ENCODE measurements at regions not wholly inside any gene's neighbourhood (a gene's known extent, or its start where the extent isn't known, plus 50 kb on each side); places are given as distances from the start of the nearest gene placed in this dataset.

DNA sequence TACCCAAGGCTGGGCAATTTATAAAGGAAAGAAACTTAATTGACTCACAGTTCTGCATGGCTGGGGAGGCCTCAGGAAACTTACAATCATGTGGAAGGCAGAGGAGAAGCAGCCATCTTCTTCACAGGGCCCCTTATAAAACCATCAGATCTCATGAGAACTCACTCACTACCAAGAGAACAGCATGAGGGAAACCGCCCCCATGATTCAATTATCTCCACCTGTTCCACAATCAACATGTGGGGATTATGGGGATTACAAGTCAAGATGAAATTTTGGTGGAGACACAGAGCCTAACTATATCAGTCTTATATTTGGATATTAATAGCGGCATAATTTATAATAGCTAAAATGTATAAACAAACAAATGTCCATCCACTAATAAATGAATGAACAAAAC lies 1123.7 kb upstream of the NCAM2 start:
- no peak for DNase-seq

DNA sequence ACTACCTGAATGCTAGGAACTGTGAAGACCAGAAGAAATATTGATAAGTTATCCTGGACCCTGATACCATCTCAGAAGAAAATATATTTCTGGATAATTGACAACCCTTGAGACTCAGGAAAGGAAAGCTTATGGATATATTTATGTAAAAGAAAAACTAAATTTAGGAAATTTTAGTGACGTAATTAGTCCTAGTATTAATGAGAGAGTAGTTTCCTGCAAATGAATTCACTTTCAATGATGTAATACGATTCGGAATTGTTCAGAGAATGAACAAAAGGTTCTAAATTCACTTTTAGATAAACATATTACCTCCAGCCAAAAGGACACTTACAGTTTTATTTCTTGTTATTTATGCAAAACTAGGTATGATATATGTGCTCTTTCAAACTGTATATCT lies 1120.1 kb upstream of the NCAM2 start:
- DNase-seq = no peak

DNA sequence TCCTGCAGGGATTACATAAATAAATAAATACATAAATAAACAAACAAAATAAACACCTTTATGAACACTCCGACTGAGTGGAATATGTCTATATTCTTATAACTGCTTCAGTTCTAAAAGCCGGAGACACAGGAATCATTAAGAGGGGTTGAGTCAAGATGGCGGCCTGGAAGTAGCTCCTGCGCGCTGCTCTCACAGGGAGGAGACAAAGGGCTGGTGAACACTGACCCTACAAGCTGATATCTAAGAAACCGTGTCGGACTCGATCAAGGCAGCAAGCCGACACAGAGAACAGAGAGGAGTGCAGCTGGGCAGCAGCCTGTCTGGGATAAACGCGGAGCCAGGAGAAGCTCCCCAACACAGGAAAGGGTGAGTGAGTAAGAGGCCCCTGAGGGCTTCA lies 1098.6 kb upstream of the NCAM2 start:
- DNase-seq = no peak

DNA sequence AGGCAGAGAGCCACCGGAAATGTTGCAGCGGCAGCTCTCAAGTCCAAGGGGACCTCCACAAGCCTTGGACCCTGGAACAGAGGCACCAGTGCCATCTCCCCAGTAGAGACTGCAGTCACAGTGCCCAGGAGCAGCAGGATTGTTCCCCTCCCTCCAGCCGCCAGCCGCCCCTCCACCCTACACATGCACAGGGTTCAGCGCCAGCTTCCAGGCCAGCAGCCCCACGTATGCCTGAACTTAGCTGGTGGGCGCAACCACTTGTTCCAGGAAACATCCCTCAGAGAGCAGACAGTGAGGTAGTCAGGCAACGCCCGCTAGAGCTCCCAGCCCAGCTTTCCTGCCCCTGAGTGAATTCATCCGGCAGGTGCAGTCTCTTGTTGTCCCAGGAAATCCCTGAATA lies 1098.1 kb upstream of the NCAM2 start:
- DNase-seq = no peak

DNA sequence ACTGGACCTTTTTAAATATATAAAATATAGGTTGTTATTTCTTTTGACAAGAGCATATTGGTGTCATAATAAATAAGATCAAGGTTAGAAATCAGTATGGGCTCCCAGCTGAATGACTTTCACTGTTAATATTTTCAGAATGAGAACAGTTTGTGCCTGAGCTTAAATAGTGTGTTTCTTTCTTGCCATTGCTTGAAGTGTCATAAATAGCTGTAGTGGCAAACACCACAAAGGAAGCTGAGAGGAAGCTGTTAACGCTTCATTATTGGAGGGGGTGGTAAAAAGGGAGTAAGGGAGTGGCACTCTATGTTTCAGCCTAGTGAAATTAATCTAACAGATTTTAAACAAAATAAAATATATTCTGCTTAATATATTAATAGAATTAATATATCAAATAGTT lies 1089.8 kb upstream of the NCAM2 start:
- no peak for DNase-seq

DNA sequence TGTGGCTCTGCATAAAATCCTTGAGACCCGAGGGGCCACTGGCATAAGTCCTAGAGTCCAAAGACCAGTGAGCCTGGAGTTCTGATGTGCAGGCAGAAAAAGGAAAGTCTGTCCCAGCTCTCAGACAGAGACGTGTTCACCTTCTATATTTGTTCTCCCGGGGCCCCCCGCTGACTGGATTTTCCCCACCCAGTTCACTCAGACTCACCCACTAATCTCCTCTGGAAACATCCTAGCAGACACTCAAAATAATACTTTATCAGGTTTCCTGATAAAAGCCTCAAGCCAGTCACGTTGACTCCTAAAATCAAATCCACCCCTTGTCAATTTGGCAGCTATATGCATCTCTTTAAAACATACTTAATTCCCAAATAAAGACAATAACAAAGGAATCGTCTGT lies 1084.2 kb upstream of the NCAM2 start:
- no peak for DNase-seq

DNA sequence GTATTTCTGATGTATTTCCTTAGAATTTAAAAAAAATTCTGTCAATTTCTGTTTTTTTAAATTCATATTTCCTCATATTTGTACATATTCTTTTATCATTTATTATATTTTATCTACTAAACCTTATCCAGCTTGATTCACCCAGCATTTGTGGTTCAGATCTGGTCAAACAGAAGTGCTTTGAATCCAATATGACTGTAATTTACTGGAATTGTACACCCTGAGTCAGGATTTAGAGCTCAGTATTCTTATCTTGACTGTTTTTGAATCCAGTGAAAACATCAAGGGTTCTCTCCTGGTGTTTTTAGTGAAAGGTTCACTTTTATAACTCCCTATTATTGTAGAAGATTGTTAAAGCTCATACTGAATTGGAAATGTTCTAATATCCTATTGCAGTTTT lies 1077.0 kb upstream of the NCAM2 start:
- no peak for DNase-seq

DNA sequence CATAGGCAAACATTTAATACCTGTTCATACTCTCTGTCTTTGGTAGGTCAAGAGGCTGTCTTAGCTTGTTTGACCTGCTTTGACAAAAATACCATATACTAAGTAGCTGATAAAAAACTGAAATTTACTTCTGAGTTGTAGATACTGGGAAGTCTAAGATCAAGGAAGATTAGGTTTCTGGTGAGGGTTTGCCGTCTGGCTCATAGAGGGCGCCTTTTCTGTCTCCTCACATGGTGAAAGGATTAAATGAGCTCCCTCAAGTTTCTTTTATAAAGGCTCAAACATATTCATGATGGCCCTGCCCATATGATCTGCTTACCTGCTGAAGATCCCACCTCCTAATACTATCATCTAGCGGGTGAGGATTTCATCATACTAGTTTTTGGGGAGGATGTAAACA lies 1076.1 kb upstream of the NCAM2 start:
- no peak for DNase-seq

DNA sequence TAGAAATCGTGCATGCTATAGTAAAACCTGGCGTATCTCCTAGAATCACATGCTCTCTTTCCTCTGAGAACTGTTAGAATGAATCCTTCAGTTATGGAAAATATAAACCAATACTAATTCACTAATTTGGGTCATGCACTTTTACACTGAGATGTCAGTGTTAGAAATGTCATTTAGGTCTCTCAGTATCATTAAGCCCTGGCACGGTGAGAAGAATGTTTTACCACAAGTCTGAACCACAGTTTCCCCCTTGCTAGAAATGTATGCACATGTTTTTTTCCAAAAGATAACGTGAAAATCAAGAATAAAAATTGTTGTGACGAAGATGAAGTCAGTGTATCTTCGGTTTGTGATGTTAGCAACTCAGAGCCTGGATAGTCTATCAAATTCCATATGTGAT lies 1062.7 kb upstream of the NCAM2 start:
- DNase-seq = no peak

DNA sequence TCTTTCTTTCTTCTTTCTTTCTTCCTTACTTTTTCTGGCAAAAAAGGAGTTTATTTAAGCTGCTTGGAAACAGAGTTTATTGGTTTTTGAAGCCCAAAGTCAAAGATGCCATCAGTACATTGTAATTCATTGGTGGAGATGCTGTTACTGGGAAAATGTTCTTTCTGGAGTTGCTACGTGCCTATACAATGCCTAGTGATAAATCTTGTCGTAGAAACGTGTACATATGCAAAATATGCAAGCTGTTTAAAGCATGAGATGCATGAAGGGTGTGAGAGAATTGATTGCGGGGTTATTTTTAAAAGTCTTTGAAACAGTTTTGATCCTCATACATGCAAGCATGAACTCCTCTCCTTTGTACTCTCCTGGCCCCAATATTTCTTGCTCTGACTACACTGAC lies 1060.6 kb upstream of the NCAM2 start:
- DNase-seq = no peak

DNA sequence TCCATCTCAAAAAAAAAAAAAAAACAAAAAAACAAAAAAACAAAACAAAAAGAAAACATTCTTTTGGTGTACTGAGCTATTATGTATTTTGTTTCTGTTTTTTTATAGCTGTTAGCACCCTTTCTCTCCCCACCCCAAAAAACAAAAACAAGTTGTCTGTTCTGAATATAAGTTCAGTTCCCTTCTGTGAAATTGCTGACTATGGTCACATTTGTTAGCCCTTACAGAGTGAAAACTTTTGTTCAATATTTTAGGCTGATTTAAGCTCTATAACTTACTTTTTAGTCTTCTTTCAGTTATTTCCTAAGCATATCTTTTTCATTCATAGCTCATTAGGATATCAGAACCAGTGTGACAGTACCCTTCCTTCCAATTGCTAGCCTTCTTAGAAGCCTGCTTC lies 1056.6 kb upstream of the NCAM2 start:
- no peak for DNase-seq

DNA sequence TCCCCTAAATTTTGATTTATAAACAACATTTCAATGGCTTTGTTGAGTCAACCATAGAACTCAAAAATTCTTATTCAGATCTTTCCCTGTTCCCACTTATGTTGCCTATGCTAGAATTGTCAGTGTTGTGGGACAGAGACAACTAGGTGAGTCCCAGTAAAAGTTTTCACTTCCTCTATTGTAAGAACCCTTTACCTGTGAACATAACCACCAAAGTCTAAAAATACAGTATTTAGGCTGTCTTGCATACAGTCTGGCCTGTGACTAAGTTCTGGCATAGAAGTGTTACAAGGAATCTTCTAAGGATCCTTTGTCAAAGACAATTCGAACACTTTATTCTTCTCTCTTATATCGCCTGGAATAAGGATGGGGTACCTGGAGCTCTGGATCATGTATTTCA lies 1047.9 kb upstream of the NCAM2 start:
- no peak for DNase-seq

DNA sequence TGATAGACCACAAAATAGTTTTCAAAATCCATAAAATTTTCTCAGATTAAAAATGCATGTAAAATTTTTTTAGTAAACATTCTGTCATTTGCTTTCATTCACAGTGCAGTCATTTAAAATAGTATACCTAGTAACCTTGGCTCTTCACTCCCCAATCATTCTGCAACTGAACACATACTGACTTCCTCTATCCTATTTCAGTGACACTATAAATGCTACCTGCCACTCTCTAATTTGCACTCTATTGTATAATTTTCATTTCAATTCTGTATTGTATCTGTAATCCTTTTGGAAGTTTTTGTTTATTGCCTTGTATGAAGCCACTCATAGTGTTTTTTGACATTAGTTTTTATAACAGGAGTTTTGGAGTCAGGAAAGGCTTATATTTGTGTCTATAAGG lies 1029.1 kb upstream of the NCAM2 start:
- DNase-seq = no peak

DNA sequence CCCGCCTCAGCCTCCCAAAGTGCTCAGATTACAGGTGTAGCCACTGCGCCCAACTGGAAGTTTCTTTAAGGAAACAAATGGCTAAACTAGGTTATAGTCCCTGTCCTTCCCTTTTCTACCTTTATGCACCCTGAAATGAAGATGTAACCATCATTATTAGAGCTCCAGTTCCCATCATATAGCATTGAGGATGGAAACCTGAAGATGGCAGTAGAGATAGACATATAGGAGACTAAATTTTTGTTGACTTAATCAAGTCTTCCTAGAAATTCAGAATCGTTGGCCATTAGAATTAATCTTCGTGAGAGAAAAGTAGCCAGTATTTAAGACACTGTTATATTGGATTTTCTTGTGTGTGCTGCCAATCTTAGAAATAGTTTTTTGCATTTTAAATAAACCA lies 1016.3 kb upstream of the NCAM2 start:
- no peak for DNase-seq

DNA sequence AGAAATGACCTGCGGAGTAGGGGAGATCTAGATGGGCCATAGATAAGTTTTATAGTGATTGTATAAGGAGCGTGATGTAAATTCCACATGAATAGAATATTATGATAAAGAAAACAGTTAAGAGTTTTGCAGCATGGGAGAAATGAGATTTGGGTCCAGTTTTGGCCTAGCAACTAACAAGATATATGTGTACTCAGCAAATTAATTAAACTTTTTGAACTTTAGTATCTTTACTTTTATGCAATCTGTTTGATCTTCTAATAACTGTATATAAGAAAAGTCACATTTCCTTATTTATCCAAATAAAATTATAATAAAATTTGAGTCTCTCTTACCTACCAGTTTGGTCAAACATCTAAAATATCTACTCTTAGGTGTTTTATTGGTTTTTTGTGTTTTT lies 1011.8 kb upstream of the NCAM2 start:
- DNase-seq = no peak

DNA sequence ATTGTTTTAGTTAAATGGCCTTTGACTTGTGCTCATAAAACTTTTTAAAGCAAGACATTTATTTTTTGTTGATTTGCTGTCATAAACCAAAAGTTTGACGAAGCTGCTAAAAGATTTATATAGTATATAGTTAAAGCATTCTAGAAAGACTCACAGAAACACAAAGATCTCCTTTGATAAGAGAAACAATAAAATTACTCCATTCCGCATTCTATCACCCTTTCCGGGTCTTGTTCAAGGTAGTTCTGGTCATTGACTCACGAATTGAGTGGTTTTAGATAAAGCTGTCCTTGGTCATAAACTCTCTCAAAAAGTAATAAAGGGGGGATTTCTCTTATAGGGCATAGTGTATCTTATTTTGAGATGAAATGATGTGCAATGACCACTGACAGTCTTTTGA lies 1010.5 kb upstream of the NCAM2 start:
- no peak for DNase-seq

DNA sequence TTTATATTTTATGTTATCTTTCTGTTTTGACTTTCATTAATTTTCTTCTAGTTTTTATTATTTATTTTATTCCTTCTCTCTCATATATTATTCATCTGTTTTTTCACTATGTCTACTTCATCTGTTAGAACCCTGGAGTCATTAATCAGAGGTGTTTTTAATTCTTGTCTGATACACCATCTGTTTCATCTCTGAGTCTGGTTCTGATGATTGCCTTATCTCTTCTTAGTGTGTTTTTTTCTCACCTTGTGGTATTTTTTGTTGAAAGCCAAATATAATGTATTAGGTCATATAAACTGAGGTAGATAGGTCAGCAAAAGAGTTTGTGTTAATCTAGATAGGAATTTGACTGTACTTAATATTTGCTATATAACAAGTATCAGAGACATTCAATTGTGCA lies 1005.7 kb upstream of the NCAM2 start:
- DNase-seq = no peak

DNA sequence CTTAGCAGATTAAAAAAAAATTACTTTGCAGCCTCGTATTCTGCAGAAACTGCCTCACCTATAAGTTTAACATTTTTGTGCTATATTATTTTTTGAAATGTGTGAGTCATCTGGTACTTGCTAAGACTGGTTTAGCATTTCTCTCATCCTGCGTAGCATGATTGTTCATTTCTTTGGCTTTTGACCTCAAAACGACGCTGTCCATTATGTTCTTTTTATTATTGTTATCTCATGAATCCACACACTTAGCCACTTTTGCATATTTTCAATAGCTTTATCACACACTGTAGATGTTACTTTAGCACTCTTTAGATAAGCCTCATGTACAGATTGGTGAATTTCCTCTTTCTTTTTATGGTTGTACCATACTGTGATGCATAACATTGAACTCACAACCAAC lies 1004.9 kb upstream of the NCAM2 start:
- no peak for DNase-seq

DNA sequence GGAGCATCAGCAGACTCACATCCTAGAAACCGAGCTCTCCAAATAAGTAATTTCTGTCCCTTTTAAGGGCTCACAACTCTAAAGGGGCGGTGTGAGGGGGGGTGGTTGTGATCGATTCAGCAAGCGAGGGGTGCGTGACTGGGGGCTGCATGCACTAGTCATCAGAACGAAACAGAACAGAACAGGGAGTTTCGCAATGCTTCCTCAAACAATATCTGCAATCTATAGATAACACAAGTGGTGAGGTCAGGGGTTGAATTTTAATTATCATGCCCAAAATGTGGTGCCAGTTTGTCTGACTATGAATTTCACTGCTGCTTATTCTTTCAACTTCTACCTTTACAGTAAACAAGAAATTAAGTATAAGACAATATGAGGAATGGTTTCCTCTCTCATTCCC lies 1003.0 kb upstream of the NCAM2 start:
- DNase-seq = no peak

DNA sequence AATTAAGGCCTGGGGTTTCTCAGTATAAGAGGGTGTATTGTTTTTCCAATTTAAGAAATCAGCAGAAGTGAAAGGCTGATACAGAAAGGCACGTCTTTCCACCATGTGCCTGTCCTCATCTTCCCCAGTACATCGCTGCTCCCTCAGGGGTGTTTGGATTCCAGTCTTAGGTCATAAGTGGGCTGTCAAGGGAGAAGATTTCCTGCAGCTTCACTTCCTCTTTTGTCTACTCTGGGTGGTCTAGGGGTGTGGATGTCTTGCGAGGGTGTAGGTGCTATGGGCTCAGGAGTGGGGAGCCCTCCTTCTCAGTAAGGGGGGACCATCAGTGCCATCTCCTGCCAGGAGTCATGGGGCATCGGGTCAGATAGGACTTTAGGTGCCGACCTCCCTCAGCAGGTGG lies 999.8 kb upstream of the NCAM2 start:
- DNase-seq = no peak

DNA sequence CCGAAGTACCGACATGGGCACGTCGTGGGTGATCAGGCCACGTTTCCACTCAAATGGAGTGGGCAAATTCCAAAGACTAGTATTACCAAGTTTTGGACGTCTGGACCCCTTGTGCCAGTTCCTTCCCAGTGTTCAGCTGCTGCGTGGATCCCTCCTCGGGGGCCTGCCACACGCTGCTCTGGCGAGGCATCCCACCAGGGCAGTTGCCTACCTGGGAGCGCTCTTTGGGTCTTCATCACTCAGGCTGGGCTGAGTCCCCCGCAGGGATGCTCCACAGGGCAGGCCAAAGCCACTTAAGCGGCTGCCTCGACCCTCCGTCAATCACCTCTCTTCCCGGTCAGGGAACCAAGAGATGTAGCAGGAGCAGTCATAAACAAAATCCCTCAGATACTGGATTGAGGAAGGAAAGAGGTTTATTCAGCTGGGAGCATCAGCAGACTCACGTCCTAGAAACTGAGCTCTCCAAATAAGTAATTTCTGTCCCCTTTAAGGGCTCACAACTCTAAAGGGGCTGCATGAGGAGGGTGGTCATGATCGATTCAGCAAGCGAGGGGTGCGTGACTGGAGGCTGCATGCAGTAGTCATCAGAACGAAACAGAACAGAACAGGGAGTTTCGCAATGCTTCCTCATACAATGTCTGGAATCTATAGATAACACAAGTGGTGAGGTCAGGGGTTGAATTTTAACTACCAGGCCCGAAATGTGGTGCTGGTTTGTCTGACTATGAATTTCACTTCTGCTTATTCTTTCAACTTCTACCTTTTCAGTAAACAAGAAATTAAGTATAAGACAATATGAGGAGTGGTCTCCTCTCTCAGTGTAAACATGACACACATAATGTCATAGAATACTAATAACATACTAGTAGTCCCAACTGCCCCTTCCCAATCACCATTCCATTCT lies 998.6 kb upstream of the NCAM2 start:
- no peak for DNase-seq

DNA sequence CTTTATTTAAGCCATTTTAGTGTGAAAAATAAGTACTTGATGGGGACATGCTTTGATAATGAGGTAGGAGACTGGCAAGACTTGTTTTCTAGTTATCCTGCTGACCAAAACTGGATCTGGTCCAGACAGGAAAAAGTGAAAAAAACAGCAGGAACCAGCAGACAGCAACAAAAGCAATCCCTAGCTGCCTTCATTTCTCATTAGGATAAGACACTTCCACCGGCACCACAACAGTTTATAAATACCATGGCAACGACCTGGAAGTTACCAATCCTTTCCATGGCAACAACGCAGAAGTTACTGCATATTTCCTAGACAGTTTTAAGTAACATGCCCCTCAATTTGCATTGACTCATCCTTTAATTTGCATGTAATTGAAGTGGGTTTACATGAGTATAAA lies 993.8 kb upstream of the NCAM2 start:
- DNase-seq = no peak

DNA sequence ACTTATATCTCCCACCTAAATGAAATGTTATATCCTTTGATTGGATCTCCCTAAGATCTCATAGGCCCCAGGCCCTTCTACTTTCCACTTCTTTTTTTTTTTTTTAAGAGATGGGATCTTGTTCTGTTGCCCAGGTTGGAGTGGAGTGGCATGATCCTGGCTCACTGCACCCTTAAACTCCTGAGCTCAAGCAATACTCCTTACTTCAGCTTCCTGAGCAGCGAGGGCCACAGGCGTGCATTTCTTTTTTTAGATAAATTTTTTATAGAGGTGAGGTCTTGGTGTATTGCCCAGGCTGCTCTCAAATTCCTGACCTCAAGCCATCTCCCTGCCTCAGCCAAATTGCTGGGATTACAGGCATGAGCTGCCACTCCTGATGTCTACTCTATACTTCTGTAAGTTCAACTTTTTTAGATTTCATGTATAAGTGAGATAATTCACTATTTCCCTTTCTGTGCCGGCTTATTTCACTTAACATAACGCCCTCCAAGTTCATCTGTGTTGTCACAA lies 987.5 kb upstream of the NCAM2 start:
- no peak for DNase-seq

DNA sequence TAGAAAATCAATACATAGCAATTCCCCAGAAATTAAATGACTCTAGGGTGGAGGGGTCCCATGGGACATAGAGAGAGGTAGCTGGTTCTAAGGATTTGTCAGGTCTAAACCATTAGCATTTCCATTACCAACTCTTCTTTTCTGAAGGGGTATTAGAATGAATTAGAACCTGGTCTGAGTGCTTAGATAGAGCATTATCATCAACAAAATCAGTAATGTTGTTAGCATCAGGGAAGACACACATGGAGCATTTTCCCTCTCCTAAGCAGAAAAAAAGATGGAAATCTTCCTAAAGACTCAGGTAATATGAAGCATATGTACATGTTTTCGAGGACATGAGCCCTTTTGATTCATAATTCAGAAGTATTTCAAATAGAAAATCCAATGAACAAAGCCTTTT lies 984.4 kb upstream of the NCAM2 start:
- no peak for DNase-seq

DNA sequence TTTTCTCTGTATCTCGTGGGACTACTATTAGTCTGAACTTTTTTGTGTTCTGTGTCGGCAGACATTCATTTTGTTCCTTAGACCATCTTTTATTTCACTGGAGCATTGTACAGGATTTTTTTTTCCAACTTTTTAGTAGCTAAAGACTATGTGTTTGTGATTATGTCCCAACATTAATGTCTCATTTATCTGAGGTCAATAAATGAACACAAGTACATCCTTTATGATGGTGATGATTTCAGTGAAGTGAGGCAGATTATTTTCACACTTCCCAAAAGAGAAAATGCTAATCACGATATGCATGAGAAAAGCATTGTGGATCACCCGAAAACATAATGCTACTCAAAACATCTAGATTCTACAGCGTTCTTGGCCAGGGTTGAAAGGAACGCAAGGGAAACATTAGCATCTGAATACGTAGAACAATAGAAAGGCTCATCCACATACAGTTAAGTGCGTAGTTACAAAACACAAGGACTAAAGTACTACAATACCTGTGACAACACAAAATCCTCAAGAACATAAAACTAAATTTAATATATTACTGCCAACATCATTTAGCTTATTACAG lies 981.7 kb upstream of the NCAM2 start:
- DNase-seq = no peak

Data from NCI-H1436 (cell line).